Gastroesophageal sphincter (tissue), 3 donors: ENCODE measurements at regions not wholly inside any gene's neighbourhood (a gene's known extent, or its start where the extent isn't known, plus 50 kb on each side); places are given as distances from the start of the nearest gene placed in this dataset.

Source experiments
- CTCF ChIP-seq, 4 experiments: fragments of 200-600 bp in 2 of 4; fragments of 450-650 bp in 2 of 4; sonication (generic) in 1 of 4; IDR thresholded peaks; one replicate each; pipeline ENCODE4 v1.5.1; 2017 to 2019; ENCODE audit warnings: antibody characterized with exemption in 4 of 4, mild to moderate bottlenecking in 2 of 4, moderate library complexity in 2 of 4
- EP300 ChIP-seq: sonication (generic); formaldehyde crosslinking; IDR thresholded peaks from one replicate; pipeline ENCODE4 v1.6.1; 2017; ENCODE audit warnings: antibody characterized with exemption, mild to moderate bottlenecking
- POLR2A ChIP-seq, 2 donors: fragments of 450-650 bp; IDR thresholded peaks; one replicate each; pipeline ENCODE4 v1.6.1; 2017; ENCODE audit warnings: antibody characterized with exemption in 2 of 2, mild to moderate bottlenecking in 2 of 2, moderate library complexity in 1 of 2
- POLR2AphosphoS5 ChIP-seq: sonication (generic); formaldehyde crosslinking; IDR thresholded peaks from one replicate; pipeline ENCODE4 v1.6.1; 2017; ENCODE audit warnings: antibody characterized with exemption

GRCh38 chr7:109076396-109076972 lies 506.8 kb downstream of the DNAJB9 start:
- TF ChIP-seq CTCF (IDR thresholded peaks at IDR 0.05): no peak
- no peak for TF ChIP-seq POLR2A (IDR thresholded peaks at IDR 0.05)
- no peak for TF ChIP-seq EP300
- TF ChIP-seq POLR2AphosphoS5: no peak
